ENCODE measurements at regions not wholly inside any gene's neighbourhood (a gene's known extent, or its start where the extent isn't known, plus 50 kb on each side); places are given as distances from the start of the nearest gene placed in this dataset.
"Not testable (repeated sequence)": the region's sequence is repeated elsewhere in the genome, so short reads cannot be mapped to it uniquely, and the experiment has no call there.

- TF ChIP-seq, protein P1, sequence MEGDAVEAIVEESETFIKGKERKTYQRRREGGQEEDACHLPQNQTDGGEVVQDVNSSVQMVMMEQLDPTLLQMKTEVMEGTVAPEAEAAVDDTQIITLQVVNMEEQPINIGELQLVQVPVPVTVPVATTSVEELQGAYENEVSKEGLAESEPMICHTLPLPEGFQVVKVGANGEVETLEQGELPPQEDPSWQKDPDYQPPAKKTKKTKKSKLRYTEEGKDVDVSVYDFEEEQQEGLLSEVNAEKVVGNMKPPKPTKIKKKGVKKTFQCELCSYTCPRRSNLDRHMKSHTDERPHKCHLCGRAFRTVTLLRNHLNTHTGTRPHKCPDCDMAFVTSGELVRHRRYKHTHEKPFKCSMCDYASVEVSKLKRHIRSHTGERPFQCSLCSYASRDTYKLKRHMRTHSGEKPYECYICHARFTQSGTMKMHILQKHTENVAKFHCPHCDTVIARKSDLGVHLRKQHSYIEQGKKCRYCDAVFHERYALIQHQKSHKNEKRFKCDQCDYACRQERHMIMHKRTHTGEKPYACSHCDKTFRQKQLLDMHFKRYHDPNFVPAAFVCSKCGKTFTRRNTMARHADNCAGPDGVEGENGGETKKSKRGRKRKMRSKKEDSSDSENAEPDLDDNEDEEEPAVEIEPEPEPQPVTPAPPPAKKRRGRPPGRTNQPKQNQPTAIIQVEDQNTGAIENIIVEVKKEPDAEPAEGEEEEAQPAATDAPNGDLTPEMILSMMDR (IDR thresholded peaks at IDR 0.05): not testable (repeated sequence)
- not testable (repeated sequence) for TF ChIP-seq POLR2A (IDR thresholded peaks at IDR 0.05)
Observed at GRCh38 chr2:91500246-91500977, 2808.9 kb downstream of the RPIA start.

Data from esophagus squamous epithelium (tissue), 4 donors.